ENCODE measurements at regions not wholly inside any gene's neighbourhood (a gene's known extent, or its start where the extent isn't known, plus 50 kb on each side); places are given as distances from the start of the nearest gene placed in this dataset.

- DNase-seq (ENCODE audit: extremely low read depth in 1 of 4, low spot score in 3 of 4) (no peak), ATAC-seq (no peak), FAIRE-seq (no peak)
- Histone ChIP-seq H3K9ac (ENCODE audit: insufficient read depth in 1 of 2, low read depth in 2 of 2, low read length in 2 of 2) (no peak overlapping the region), H3K9me1 (ENCODE audit: control insufficient read depth, insufficient read depth, low read length) (no peaks in the 10 kb centered on the region), H3K4me2 (ENCODE audit: insufficient read depth, low read length) (no peak overlapping the region), H3K9me3 (replicated peaks; ENCODE audit: control insufficient read depth, insufficient read depth, low read depth, low read length) (no peaks in the 10 kb centered on the region), H3K79me2 (ENCODE audit: control insufficient read depth, insufficient read depth, low read length) (no peaks in the 10 kb centered on the region), H3K27me3 (ENCODE audit: control insufficient read depth in 2 of 2, insufficient read depth in 2 of 2, low read length in 2 of 2) (no peaks in the 10 kb centered on the region), H3K36me3 (ENCODE audit: control insufficient read depth, insufficient read depth, low read length) (no peaks in the 10 kb centered on the region), H3K4me3 (no peak overlapping the region), H4K20me1 (replicated peaks; ENCODE audit: control insufficient read depth, insufficient read depth, low read length) (no peaks in the 10 kb centered on the region), H2AFZ (ENCODE audit: low read depth, low read length) (no peak overlapping the region), H3K27ac (ENCODE audit: extremely low read depth, low read depth, low read length) (no peak overlapping the region), H3K4me1 (replicated peaks in 1 of 2; ENCODE audit: control insufficient read depth in 2 of 2, insufficient read depth in 2 of 2, low read length in 2 of 2) (no peaks in the 10 kb centered on the region)
- intact Hi-C loops (cut with micrococcal nuclease) (no loop called here), in situ Hi-C loops (cut with MboI) (no loop called here)
- POLR2A ChIA-PET = no interaction called here
- TF ChIP-seq ZBTB17 (CRISPR knock-in tag; IDR thresholded peaks at IDR 0.05) = no peak
- CTCF ChIA-PET (ENCODE audit: low intra/inter-chr PET ratio) = no interaction called here
- 0% methylated on average over 5 of the region's 5 CpGs for WGBS (ENCODE audit: insufficient coverage, low coverage, missing lambda C conversion rate)
- no TSS peak for BruUV-seq (replicated peaks)
These were observed 226.0 kb downstream of the GAS1 start for GRCh38 chr9:86721226-86721781.

DNA sequence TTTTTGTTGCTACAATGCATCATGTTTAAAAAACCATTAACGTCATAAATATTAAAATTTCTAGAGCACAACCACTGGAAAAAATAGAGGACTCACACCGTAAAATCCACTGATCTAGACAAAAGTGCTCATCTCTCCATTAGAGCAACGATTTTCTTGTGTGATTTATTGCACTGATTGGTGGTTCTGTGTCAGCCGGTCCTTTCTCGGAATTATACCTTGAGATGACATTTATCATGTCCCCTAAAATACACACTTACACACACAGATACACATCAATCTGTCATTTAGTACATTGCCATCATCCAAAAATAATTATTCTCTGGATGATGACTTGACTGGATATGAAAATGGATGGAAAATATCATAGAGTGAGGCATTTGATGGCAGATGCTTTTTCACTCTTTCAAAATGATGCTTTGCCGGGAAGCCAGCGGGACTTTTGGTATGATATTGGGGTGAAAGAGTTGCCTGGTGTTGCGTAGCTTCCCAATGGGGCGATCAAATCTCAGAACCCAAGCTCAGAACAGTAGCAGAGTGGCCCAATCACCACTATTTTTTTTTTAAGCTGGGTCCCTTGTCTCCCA lies 226.6 kb downstream of the GAS1 start:
- Histone ChIP-seq H4K20me1 (replicated peaks; ENCODE audit: control insufficient read depth, insufficient read depth, low read length) (no peaks in the 10 kb centered on the region), H3K9ac (ENCODE audit: insufficient read depth in 1 of 2, low read depth in 2 of 2, low read length in 2 of 2) (no peak overlapping the region), H2AFZ (ENCODE audit: low read depth, low read length) (no peak overlapping the region), H3K27me3 (ENCODE audit: control insufficient read depth in 2 of 2, insufficient read depth in 2 of 2, low read length in 2 of 2) (no peaks in the 10 kb centered on the region), H3K9me1 (ENCODE audit: control insufficient read depth, insufficient read depth, low read length) (no peaks in the 10 kb centered on the region), H3K36me3 (ENCODE audit: control insufficient read depth, insufficient read depth, low read length) (no peaks in the 10 kb centered on the region), H3K4me3 (no peak overlapping the region), H3K79me2 (ENCODE audit: control insufficient read depth, insufficient read depth, low read length) (no peaks in the 10 kb centered on the region), H3K4me2 (ENCODE audit: insufficient read depth, low read length) (no peak overlapping the region), H3K9me3 (replicated peaks; ENCODE audit: control insufficient read depth, insufficient read depth, low read depth, low read length) (no peaks in the 10 kb centered on the region), H3K27ac (ENCODE audit: extremely low read depth, low read depth, low read length) (no peak overlapping the region), H3K4me1 (replicated peaks in 1 of 2; ENCODE audit: control insufficient read depth in 2 of 2, insufficient read depth in 2 of 2, low read length in 2 of 2) (no peaks in the 10 kb centered on the region)
- intact Hi-C loops (cut with micrococcal nuclease) = no loop called here
- TF ChIP-seq ZEB2 (IDR thresholded peaks at IDR 0.05) = no peak
- no peak for TF ChIP-seq MTA2 (IDR thresholded peaks at IDR 0.05; ENCODE audit: low read depth)
- TF ChIP-seq ZNF785 (CRISPR knock-in tag; IDR thresholded peaks at IDR 0.05) = no peak
- no peak for TF ChIP-seq BCOR (IDR thresholded peaks at IDR 0.05)
- no peak for TF ChIP-seq TSC22D4 (tag; IDR thresholded peaks at IDR 0.05)
- TF ChIP-seq DDX20 (tag; IDR thresholded peaks at IDR 0.05; ENCODE audit: low read depth) = no peak
- TF ChIP-seq ZNF717 (CRISPR knock-in tag; IDR thresholded peaks at IDR 0.05) = no peak
- no peak for TF ChIP-seq CAMTA2 (CRISPR knock-in tag; conservative IDR thresholded peaks at IDR 0.05)
- TF ChIP-seq SP1 (CRISPR knock-in tag; IDR thresholded peaks at IDR 0.05) = no peak
- no peak for TF ChIP-seq ZBTB11 (CRISPR knock-in tag; IDR thresholded peaks at IDR 0.05)
- TF ChIP-seq, protein P1, sequence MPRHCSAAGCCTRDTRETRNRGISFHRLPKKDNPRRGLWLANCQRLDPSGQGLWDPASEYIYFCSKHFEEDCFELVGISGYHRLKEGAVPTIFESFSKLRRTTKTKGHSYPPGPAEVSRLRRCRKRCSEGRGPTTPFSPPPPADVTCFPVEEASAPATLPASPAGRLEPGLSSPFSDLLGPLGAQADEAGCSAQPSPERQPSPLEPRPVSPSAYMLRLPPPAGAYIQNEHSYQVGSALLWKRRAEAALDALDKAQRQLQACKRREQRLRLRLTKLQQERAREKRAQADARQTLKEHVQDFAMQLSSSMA (CRISPR knock-in tag; IDR thresholded peaks at IDR 0.05) = no peak
- CTCF ChIA-PET (ENCODE audit: low intra/inter-chr PET ratio) = no interaction called here
- no peak for FAIRE-seq
- POLR2A ChIA-PET = no interaction called here
- BruUV-seq (replicated peaks) = no TSS peak
- 0% methylated on average over 9 of the region's 9 CpGs for WGBS (ENCODE audit: insufficient coverage, low coverage, missing lambda C conversion rate)
- in situ Hi-C loops (cut with MboI) = no loop called here
- no peak for ATAC-seq
- DNase-seq (ENCODE audit: extremely low read depth in 1 of 4, low spot score in 3 of 4) = no peak

Data from K562 (cell line).